IMR-90 (cell line): ENCODE measurements at regions not wholly inside any gene's neighbourhood (a gene's known extent, or its start where the extent isn't known, plus 50 kb on each side); places are given as distances from the start of the nearest gene placed in this dataset.

Experiments used
- ATAC-seq: fragments of 200-7000 bp; cut with Tn5 transposase; 2 replicates; pipeline ENCODE4 v1.9.1; 2020; ENCODE audit warnings: low read depth, mild to moderate bottlenecking, moderate library complexity
- BruUV-seq: library from RNA; stranded (reverse); fragments of 400-500 nt; replicated peaks from 2 replicates; lab custom pipeline; 2021; lab: Mats Ljungman, UMichigan
- CTCF ChIA-PET: fragments of 300-600 bp; formaldehyde crosslinking; extraction: SDS; loops from one replicate; lab custom pipeline; 2021; ENCODE audit warnings: antibody characterized with exemption; lab: Yijun Ruan, JAX
- POLR2A ChIA-PET: fragments of 300-600 bp; sonication (Branson Sonifier 250); formaldehyde crosslinking; loops from one replicate; lab custom pipeline; 2022; ENCODE audit warnings: antibody characterized with exemption; ENCODE audit not compliant: unreplicated experiment; lab: Charles Lee
- DNase-seq: peaks from one replicate; pipeline ENCODE4 v3.0.0; 2013
- H2AFZ ChIP-seq: replicated peaks from 2 replicates; pipeline ENCODE3; 2013; ENCODE audit warnings: low read length, mild to moderate bottlenecking; ENCODE audit not compliant: poor library complexity
- H2AK5ac ChIP-seq: 2 replicates; pipeline ENCODE4 v1.6.1; 2013; ENCODE audit warnings: low read depth, low read length, inconsistent platforms
- H2AK9ac ChIP-seq: replicated peaks from 2 replicates; pipeline ENCODE3; 2013; ENCODE audit warnings: mild to moderate bottlenecking, low read depth, low read length, moderate library complexity; ENCODE audit not compliant: poor library complexity
- H2BK120ac ChIP-seq: 2 replicates; pipeline ENCODE4 v1.6.1; 2013; ENCODE audit warnings: low read depth, low read length, inconsistent platforms
- H2BK15ac ChIP-seq: 3 replicates; pipeline ENCODE4 v1.6.1; 2013; ENCODE audit warnings: low read depth, low read length, inconsistent platforms
- H2BK20ac ChIP-seq: 2 replicates; pipeline ENCODE4 v1.6.1; 2013; ENCODE audit warnings: low read depth, mild to moderate bottlenecking, inconsistent platforms, low read length, moderate library complexity
- H2BK5ac ChIP-seq: 2 replicates; pipeline ENCODE4 v1.6.1; 2013; ENCODE audit warnings: mild to moderate bottlenecking, low read depth, low read length, inconsistent platforms; ENCODE audit not compliant: poor library complexity, severe bottlenecking
- H3K14ac ChIP-seq: replicated peaks from 2 replicates; pipeline ENCODE4 v1.6.1; 2013; ENCODE audit warnings: low read depth, low read length, inconsistent platforms
- H3K18ac ChIP-seq: 2 replicates; pipeline ENCODE4 v1.6.1; 2013; ENCODE audit warnings: low read depth, low read length, control low read depth
- H3K23ac ChIP-seq: 2 replicates; pipeline ENCODE4 v1.6.1; 2013; ENCODE audit warnings: low read depth, low read length, inconsistent platforms
- H3K27ac ChIP-seq: 2 replicates; pipeline ENCODE4 v1.5.1; 2013; ENCODE audit warnings: mild to moderate bottlenecking, control low read depth, low read length; ENCODE audit not compliant: insufficient read depth
- H3K27me3 ChIP-seq: 2 replicates; pipeline ENCODE4 v1.6.1; 2013; ENCODE audit warnings: low read length; ENCODE audit not compliant: control insufficient read depth, insufficient read depth
- H3K36me3 ChIP-seq: 2 replicates; pipeline ENCODE4 v1.6.1; 2013; ENCODE audit warnings: low read length, mixed read lengths; ENCODE audit not compliant: control insufficient read depth, insufficient read depth
- H3K4ac ChIP-seq: 2 replicates; pipeline ENCODE4 v1.6.1; 2013; ENCODE audit warnings: low read depth, low read length, inconsistent platforms
- H3K4me1 ChIP-seq: 2 replicates; pipeline ENCODE4 v1.6.1; 2013; ENCODE audit warnings: low read length, mixed read lengths; ENCODE audit not compliant: control insufficient read depth, insufficient read depth
- H3K4me2 ChIP-seq: 2 replicates; pipeline ENCODE4 v1.6.1; 2013; ENCODE audit warnings: low read depth, mild to moderate bottlenecking, control low read depth, low read length, moderate library complexity
- H3K4me3 ChIP-seq: 2 replicates; pipeline ENCODE4 v1.5.1; 2013; ENCODE audit warnings: low read depth, mild to moderate bottlenecking, control low read depth, low read length, moderate library complexity; ENCODE audit not compliant: insufficient read depth
- H3K56ac ChIP-seq: 2 replicates; pipeline ENCODE4 v1.6.1; 2013; ENCODE audit warnings: low read length, inconsistent platforms; ENCODE audit not compliant: insufficient read depth; ENCODE audit errors: extremely low read depth
- H3K79me1 ChIP-seq, 2 experiments: 2 replicates each; pipeline ENCODE4 v1.6.1; 2013; ENCODE audit warnings: low read length in 2 of 2, inconsistent platforms in 1 of 2, low read depth in 1 of 2
- H3K9ac ChIP-seq: 2 replicates; pipeline ENCODE4 v1.6.1; 2013; ENCODE audit warnings: low read depth, low read length, control low read depth
- H3K9me1 ChIP-seq: 2 replicates; pipeline ENCODE4 v1.6.1; 2013; ENCODE audit warnings: low read length, inconsistent platforms; ENCODE audit not compliant: insufficient read depth
- H3K9me3 ChIP-seq: 2 replicates; pipeline ENCODE4 v1.6.1; 2013; ENCODE audit warnings: low read length; ENCODE audit not compliant: control insufficient read depth, insufficient read depth
- H4K20me1 ChIP-seq: 2 replicates; pipeline ENCODE4 v1.6.1; 2013; ENCODE audit warnings: low read length, inconsistent platforms; ENCODE audit not compliant: insufficient read depth
- H4K5ac ChIP-seq: 2 replicates; pipeline ENCODE4 v1.6.1; 2013; ENCODE audit warnings: mild to moderate bottlenecking, low read depth, low read length, control low read depth
- H4K8ac ChIP-seq, 2 experiments: 2 replicates each; pipeline ENCODE4 v1.6.1; 2013; ENCODE audit warnings: low read depth in 2 of 2, low read length in 2 of 2, control low read depth in 1 of 2, inconsistent platforms in 1 of 2
- H4K91ac ChIP-seq: 2 replicates; pipeline ENCODE4 v1.6.1; 2013; ENCODE audit warnings: low read depth, low read length, inconsistent platforms; ENCODE audit not compliant: insufficient read depth
- BHLHE40 ChIP-seq: fragments of 150-350 bp; IDR thresholded peaks from 2 replicates; pipeline ENCODE4 v1.6.1; 2016; ENCODE audit warnings: mild to moderate bottlenecking, low read depth, low read length
- CEBPB ChIP-seq: IDR thresholded peaks from 2 replicates; pipeline ENCODE4 v1.6.1; 2012; ENCODE audit warnings: low read depth, low read length, improper control_type of control experiment
- FOS ChIP-seq: fragments of 150-350 bp; IDR thresholded peaks from 2 replicates; pipeline ENCODE4 v1.6.1; 2016; ENCODE audit warnings: low read depth, low read length
- MAFK ChIP-seq: IDR thresholded peaks from 2 replicates; pipeline ENCODE4 v1.6.1; 2012; ENCODE audit warnings: low read depth, low read length, improper control_type of control experiment
- MXI1 ChIP-seq: IDR thresholded peaks from 2 replicates; pipeline ENCODE4 v1.6.1; 2012; ENCODE audit warnings: low read depth, mild to moderate bottlenecking, low read length, moderate library complexity, borderline replicate concordance
- RAD21 ChIP-seq: IDR thresholded peaks from 2 replicates; pipeline ENCODE4 v1.6.1; 2012; ENCODE audit warnings: low read length, improper control_type of control experiment
- RCOR1 ChIP-seq: IDR thresholded peaks from 2 replicates; pipeline ENCODE4 v1.6.1; 2012; ENCODE audit warnings: mild to moderate bottlenecking, low read length, improper control_type of control experiment; ENCODE audit not compliant: insufficient replicate concordance
- RFX5 ChIP-seq: IDR thresholded peaks from 2 replicates; pipeline ENCODE4 v1.8.0; 2012; ENCODE audit warnings: low read depth, mild to moderate bottlenecking, low read length, moderate library complexity
- WGBS, 2 experiments: methylation state at CpG; one replicate each; pipeline versions ENCODE4 v1.1.5 to v1.1.7; 2013; ENCODE audit warnings: missing lambda C conversion rate in 2 of 2; ENCODE audit not compliant: insufficient read length in 1 of 2; ENCODE audit errors: extremely low coverage in 2 of 2; 5-methylcytosine and 5-hydroxymethylcytosine counted together
- dilution Hi-C: fragments of 300-500 bp; cut with HindIII; formaldehyde crosslinking; loops from one replicate; pipeline ENCODE4 v1.14.3; 2018; ENCODE audit warnings: low sequenced_read_pairs; ENCODE audit not compliant: unreplicated experiment
- in situ Hi-C: fragments of 300-500 bp; cut with MboI; formaldehyde crosslinking; loops from 3 replicates; pipeline ENCODE4 v1.14.3; 2019; ENCODE audit warnings: low sequenced_read_pairs, inconsistent platforms, mixed read lengths
- intact Hi-C: fragments of 100-400 bp; cut with micrococcal nuclease; formaldehyde crosslinking; loops from 2 replicates; pipeline ENCODE4 v1.10.0; 2022
- TF ChIP-seq, protein P1 (sequence below): fragments of 150-350 bp; IDR thresholded peaks from 2 replicates; pipeline ENCODE4 v1.6.1; 2016; ENCODE audit warnings: low read depth, mild to moderate bottlenecking, low read length, moderate library complexity, borderline replicate concordance
- TF ChIP-seq, protein P2 (sequence below): fragments of 150-350 bp; IDR thresholded peaks from 2 replicates; pipeline ENCODE4 v1.6.1; 2017; ENCODE audit warnings: mild to moderate bottlenecking, antibody characterized with exemption, low read length, low read depth

DNA sequence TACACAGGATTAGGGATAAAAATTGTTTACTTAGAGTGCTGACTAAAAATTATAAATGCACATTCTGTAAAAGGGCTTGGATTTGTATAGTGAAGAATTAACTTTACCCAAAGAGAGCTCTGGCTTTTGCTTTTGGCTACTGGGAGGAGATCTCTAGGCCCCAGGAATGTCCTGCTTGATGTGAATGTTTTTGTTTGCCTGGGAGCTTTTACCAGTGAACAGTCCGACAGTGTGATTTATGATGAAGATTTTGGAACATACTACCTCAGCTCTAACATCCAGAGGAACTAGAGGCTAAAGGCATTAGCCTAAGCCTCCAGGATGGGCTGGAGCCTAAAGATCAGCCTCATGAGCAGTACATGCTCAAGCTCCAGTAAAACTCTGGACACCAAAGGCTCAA is 103.7 kb upstream of the RFX3 start:
- no peak overlapping the region for H3K27ac ChIP-seq
- ATAC-seq (no peak), DNase-seq (no peak)
- no peaks in the 10 kb centered on the region for H3K79me1 ChIP-seq
- H3K4me1 ChIP-seq: no peaks in the 10 kb centered on the region
- in situ Hi-C loops: no loop called here
- no peak overlapping the region for H4K91ac ChIP-seq
- H2BK20ac ChIP-seq: no peak overlapping the region
- H3K56ac ChIP-seq: no peak overlapping the region
- no peak overlapping the region for H3K9ac ChIP-seq
- intact Hi-C loops: no loop called here
- no peak overlapping the region for H3K23ac ChIP-seq
- TF ChIP-seq CEBPB (no peak), RFX5 (no peak), MXI1 (no peak), FOS (no peak), RAD21 (no peak), RCOR1 (no peak), MAFK (no peak), BHLHE40 (no peak)
- TF ChIP-seq, protein P1, sequence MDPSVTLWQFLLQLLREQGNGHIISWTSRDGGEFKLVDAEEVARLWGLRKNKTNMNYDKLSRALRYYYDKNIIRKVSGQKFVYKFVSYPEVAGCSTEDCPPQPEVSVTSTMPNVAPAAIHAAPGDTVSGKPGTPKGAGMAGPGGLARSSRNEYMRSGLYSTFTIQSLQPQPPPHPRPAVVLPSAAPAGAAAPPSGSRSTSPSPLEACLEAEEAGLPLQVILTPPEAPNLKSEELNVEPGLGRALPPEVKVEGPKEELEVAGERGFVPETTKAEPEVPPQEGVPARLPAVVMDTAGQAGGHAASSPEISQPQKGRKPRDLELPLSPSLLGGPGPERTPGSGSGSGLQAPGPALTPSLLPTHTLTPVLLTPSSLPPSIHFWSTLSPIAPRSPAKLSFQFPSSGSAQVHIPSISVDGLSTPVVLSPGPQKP: no peak
- TF ChIP-seq, protein P2, sequence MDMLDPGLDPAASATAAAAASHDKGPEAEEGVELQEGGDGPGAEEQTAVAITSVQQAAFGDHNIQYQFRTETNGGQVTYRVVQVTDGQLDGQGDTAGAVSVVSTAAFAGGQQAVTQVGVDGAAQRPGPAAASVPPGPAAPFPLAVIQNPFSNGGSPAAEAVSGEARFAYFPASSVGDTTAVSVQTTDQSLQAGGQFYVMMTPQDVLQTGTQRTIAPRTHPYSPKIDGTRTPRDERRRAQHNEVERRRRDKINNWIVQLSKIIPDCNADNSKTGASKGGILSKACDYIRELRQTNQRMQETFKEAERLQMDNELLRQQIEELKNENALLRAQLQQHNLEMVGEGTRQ: no peak
- ChIA-PET CTCF (interaction anchor here (2.3 kb wide), 1 partner anchor 26 kb away, joined by 5 read pairs; no protein-coding TSS in a partner anchor), POLR2A (no interaction called here)
- no peak overlapping the region for H3K4me2 ChIP-seq
- no CpG with 5 or more reads among the region's 1 CpG for WGBS, 2 experiments
- no peak overlapping the region for H3K14ac ChIP-seq
- H2AK5ac ChIP-seq: no peak overlapping the region
- H2BK120ac ChIP-seq: no peak overlapping the region
- H4K5ac ChIP-seq: no peak overlapping the region
- no peak overlapping the region for H4K8ac ChIP-seq
- dilution Hi-C loops: no loop called here
- H3K4me3 ChIP-seq: no peak overlapping the region
- H3K4ac ChIP-seq: no peak overlapping the region
- H3K27me3 ChIP-seq: no peaks in the 10 kb centered on the region
- no peaks in the 10 kb centered on the region for H3K9me3 ChIP-seq
- H4K20me1 ChIP-seq: no peaks in the 10 kb centered on the region
- H2BK15ac ChIP-seq: no peak overlapping the region
- no TSS peak for BruUV-seq
- H2AK9ac ChIP-seq: no peak overlapping the region
- no peaks in the 10 kb centered on the region for H3K9me1 ChIP-seq
- no peak overlapping the region for H3K18ac ChIP-seq
- H2AFZ ChIP-seq: no peak overlapping the region
- no peak overlapping the region for H2BK5ac ChIP-seq
- no peaks in the 10 kb centered on the region for H3K36me3 ChIP-seq
